Superior temporal gyrus (tissue), 1 donor: ENCODE measurements at regions not wholly inside any gene's neighbourhood (a gene's known extent, or its start where the extent isn't known, plus 50 kb on each side); places are given as distances from the start of the nearest gene placed in this dataset.

Experiments used
- DNase-seq: peaks from one replicate; pipeline ENCODE4 v3.0.0-alpha.2; 2016; ENCODE audit errors: extremely low spot score

GRCh38 chr4:4637710-4638109, 95.9 kb upstream of the STX18 start:
- DNase-seq = no peak

- DNase-seq = no peak
Measured at GRCh38 chr4:4633431-4633830, 91.6 kb upstream of the STX18 start.

DNA sequence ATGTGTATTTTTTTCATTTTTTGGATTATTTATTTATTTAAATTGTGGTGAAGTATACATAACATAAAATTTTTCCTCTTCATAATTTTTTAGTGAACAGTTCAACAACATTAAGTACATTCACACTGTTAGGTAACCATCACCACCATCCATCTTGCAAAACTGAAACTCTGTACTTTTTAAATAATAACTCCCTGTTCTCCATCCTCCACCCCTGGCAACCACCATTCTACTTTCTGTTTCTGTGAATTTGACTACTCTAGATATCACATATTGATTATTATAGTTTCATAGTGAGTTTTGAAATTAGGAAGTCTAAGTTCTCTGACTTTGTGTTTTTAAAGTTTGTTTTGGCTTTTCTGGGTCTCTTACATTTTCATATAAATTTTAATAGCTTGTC, 89.3 kb upstream of the STX18 start:
- DNase-seq = no peak

DNA sequence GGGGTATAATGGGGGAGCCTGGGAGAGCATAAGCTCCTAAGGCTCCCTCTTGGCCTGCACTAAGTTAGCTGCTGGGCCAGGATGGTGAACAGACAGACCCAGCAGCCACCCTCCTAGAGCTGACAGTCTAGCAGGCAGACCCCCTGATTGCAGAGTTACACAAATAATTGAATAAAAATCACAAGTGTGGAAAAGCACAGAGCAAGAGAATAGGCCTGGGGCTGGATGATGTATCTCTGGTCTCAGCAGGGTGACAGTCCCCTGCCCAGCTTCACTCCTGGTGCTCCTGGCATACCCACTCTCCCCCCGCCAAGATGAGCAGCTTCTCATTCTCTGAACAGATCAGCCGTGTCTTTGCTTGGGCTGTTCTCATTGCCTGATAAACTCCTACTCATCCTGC, 86.1 kb upstream of the STX18 start:
- DNase-seq = no peak

DNA sequence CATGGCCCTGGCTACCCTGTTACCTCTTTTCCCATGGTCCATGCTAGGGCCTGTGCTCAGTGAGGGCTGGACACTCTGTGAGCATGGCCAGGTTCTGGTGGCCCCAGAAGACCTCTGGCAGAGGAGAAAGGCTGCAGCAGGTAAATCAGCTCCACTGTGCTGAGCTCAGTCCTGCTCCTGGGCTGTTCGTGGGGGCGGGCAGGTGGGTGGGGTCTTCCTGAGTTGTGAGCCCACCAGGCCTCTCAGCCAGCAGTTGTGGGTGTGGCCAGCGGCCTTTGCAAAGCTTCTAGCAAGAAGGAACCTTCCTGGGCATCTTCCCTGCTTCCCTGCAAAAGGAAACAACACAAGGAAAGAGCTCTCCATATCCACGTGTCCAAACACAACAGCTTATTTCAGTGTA, 85.3 kb upstream of the STX18 start:
- no peak for DNase-seq

GRCh38 chr4:4625488-4625887, 83.6 kb upstream of the STX18 start:
- no peak for DNase-seq

DNA sequence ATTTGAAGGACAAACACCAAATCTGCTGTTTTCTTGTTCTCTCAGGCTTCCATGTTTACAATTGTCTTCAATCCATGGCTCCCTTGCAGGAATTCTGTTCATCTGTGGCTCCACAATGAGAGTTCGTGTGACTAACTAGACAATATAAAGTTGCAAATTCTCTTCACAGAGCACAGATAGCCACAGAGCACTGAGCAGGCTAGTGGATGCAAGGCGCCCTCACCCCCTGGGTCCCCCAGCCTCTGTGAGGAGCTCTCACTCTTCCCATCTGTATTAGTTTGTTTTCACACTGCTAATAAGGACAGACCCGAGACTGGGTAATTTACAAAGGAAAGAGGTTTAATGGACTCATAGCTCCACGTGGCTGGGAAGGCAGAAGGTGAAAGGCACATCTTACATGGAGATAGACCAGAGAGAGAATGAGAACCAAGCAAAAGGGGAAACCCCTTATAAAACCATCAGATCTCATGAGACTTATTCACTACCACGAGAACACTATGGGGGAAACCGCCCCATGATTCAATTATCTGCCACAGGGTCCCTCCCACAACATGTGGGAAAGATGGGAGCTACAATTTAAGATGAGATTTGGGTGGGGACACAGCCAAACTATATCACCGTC, 82.5 kb upstream of the STX18 start:
- no peak for DNase-seq

DNA sequence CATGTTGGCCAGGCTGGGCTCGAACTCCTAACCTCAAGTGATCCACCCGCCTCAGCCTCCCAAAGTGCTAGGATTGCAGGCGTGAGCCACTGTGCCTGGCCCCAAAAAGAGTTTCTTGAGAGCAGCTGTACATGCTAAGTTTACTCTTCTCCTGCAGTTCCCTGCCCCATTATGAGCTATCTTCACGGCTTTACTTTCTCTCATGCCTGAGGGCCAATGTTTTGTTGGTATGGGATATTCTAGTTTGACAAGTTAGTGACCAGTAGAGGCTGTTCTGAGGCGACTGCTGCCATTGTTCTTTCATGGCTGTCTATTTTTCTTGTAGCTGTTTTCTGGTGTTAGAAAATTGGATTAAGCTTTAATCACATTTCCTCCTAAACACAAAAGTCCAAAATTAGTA, 78.0 kb upstream of the STX18 start:
- DNase-seq = no peak

GRCh38 chr4:4618847-4619246, 77.0 kb upstream of the STX18 start:
- DNase-seq = no peak

DNA sequence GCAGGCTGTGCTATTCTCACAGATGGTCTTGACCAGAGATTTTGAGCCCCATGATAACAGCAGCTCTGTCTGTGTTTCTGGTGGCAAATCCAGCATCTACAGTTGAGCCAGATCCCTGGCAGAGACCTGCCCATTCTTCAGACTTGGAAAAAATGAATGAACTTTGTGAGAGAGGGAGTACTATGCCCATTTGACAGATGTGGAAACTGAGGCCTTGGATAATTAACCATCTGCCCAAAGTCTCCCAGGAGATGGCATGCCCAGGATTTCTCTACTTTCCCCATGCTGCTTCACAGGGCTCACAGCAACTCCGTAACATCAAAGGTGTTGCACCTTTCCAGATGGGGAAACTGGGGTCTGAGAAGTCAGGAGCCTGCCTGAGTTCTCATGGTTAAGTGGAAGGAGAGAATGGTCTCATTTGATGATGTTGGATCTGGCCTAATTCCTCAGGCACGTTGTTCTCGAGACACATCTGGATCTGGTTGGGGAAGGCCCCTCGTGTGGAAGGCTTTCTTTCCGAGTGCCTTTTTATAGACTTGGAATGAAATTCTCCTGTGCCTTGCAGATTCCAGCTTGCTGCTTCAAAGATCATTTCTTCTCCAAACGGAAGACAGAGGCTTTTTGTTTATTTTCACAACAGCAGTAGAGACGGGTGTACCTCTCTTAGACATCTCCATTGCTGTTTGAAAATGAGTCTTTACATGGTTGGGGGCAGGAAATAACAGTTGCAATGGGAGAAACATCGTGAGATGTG, 73.3 kb upstream of the STX18 start:
- no peak for DNase-seq

DNA sequence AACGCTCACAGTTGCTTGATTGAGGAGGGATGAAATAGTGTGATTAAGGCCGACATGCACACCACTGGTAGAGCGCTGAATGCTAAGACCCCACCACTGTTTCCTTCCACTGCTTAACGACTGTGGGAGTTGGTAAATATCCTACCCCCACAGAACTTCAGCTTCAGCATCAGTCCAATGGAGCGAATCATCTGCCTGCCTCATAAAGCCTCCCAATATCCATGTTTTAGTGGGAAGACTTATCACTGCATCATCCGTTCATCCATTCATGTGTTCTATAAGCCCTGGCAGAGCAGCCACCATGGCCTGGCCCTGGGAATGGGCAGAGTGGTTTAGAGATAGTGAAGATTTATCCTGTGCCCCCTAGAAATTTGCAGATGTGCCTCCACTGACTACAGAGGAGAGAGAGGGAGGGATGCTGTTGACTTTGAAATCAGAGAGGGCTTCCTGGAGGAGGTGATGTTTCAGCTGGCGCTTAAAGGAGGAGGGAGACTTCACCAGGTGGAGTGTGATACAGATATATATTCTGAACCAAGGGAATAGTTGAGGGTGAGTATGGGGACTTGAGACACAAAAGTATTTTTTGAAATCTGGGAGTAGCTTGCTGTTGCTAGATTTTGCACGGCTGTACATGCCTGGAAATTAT, 71.9 kb upstream of the STX18 start:
- no peak for DNase-seq

DNA sequence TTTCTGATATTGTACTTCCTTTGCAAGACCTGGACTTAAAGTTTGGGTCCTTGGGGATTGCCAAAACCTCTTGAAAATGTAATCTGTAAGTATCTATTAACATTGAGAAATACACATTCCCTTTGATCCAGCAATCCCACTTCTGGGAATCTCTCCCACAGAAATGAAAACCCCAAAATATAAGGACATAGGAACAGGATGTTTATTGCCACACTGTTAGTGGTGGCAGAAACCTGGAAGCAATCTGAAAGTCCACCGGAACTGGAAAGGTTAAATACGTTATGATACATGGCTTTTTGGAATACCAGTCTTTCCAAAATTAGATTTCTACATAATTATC, 71.2 kb upstream of the STX18 start:
- DNase-seq = no peak

- DNase-seq = no peak
Measured at GRCh38 chr4:4610672-4611071, 68.8 kb upstream of the STX18 start.

DNA sequence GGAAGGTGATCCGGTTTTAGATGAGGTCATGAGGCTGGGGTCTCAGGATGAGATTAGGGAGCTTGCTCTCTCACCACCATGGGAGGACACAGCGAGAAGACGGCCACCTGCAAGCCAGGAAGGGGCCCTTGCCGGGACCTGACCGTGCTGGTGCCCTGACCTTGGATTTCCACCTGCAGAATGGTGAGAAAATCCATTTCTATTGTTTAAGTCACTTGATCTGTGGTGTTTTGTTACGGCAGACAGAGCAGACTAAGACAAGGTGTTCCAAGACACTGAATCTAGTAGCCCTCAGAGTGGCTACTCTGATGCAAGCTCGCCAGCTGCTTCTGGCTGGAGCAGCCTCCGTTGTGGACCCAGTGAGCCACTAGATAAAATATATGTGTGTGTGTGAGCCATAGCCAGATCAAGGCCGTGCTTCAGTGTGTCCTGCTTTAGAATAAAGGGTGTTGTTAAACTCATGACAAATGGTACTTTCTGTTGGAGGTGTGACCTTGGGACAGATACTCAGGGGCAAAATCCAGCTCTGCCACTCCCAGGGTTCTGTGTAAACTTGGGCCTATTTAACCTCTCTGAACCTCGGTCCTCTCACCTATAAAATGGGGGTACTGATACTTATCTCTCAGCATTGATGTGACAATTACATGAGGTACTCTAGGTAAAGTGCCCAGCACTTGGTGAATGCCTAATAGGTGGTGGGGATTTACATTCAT, 67.9 kb upstream of the STX18 start:
- DNase-seq = no peak

GRCh38 chr4:4608214-4608537, 66.3 kb upstream of the STX18 start:
- no peak for DNase-seq

- no peak for DNase-seq
Measured at GRCh38 chr4:4607336-4608213, 65.7 kb upstream of the STX18 start.

GRCh38 chr4:4606321-4606720, 64.5 kb upstream of the STX18 start:
- no peak for DNase-seq

DNA sequence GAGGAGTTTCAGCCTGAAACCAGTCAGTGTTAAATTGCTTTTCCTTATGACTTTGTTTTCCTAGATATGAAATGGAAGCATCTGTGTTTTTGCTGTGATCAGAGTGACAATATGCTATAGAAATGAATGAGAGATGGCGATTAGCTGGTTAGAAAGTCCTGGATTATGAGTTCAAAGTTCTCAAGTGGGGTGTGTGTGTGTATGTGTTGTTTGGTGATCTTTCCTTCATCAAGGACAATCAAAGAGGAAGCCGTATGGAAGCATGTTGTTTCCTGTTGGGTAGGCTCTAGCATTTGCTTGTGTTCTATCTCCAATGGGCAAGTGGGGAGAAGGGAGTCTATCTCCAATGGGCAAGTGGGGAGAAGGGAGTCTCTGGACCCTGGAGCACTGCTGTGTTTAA, 64.0 kb upstream of the STX18 start:
- no peak for DNase-seq

GRCh38 chr4:4603592-4603991, 61.7 kb upstream of the STX18 start:
- no peak for DNase-seq

DNA sequence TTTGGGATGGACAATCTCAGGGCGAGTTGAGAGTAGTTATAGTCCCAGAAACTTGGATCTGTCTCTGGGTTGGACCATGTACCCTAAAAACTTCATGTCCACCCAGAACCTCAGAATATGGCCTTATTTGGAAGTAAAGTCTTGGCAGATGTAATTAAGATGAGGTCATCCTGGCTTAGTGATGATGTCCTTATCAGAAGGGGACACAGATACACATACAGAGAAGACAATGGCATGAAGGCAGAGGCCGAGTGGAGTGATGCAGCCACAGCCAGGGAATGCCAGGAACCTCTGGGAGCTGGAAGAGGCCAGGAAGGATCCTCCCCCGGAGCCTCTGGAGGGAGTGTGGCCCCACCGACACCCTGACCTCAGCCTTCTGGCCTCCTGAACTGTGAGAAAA, 61.2 kb upstream of the STX18 start:
- DNase-seq = no peak

GRCh38 chr4:4602468-4602867, 60.6 kb upstream of the STX18 start:
- DNase-seq = no peak

DNA sequence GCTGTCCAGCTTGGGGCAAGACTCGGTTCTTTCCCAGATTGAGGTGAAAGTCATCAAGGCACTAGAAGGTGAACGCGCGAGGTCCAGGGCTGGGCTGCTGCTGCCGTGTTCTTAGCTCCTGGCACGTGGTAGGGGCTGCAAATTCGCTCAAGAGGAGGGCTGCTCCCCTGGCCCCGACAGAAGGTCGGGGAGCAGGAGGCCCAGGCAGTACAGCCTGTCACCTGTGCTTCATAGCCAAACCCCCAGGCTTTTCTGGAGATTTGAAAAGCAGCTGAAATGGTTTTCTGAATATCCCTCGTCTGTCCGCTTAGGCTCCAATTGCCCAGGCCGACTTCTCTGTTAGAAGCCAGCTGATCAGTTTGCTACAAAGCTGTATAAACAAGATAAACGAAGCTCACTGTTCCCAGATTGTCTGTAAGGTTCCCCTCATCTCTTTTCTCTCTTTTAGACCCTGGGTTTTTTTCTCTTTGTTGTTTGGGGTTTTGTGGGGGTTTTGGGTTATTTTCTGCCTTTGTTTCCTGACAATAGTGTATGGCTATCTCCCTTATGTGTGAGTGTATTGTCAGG, 60.0 kb upstream of the STX18 start:
- DNase-seq = no peak
